RWPE1 (cell line): ENCODE measurements at regions not wholly inside any gene's neighbourhood (a gene's known extent, or its start where the extent isn't known, plus 50 kb on each side); places are given as distances from the start of the nearest gene placed in this dataset.

ENCODE experiments used
- CTCF ChIA-PET: fragments of 350-600 bp; sonication (Branson Sonifier 250); formaldehyde crosslinking; extraction: SDS; loops from one replicate; lab custom pipeline; 2021; lab: Yijun Ruan, JAX
- POLR2A ChIA-PET: fragments of 400-600 bp; formaldehyde crosslinking; extraction: SDS; loops from one replicate; lab custom pipeline; 2020; ENCODE audit warnings: antibody characterized with exemption; ENCODE audit not compliant: low non-redundant PET; lab: Yijun Ruan, JAX
- DNase-seq: peaks from one replicate; pipeline ENCODE4 v3.0.0; 2012; ENCODE audit warnings: low spot score
- H3K27ac ChIP-seq: fragments of 450-650 bp; 2 replicates; pipeline ENCODE4 v1.5.1; 2017
- CTCF ChIP-seq: fragments of 450-650 bp; conservative IDR thresholded peaks from 2 replicates; pipeline ENCODE4 v1.5.1; 2017; ENCODE audit warnings: low read depth, mild to moderate bottlenecking

GRCh38 chr18:59047321-59048047, 92.2 kb upstream of the SEC11C start:
- TF ChIP-seq CTCF: no peak
- POLR2A ChIA-PET: no interaction called here

GRCh38 chr18:59048048-59048363, 91.7 kb upstream of the SEC11C start:
- no peak overlapping the region for H3K27ac ChIP-seq
- CTCF ChIA-PET: no interaction called here
- no peak for DNase-seq

More at GRCh38 chr18:59047321-59048047, 92.2 kb upstream of the SEC11C start:
- CTCF ChIA-PET: no interaction called here
- no peak for DNase-seq
- H3K27ac ChIP-seq: no peak overlapping the region

DNA sequence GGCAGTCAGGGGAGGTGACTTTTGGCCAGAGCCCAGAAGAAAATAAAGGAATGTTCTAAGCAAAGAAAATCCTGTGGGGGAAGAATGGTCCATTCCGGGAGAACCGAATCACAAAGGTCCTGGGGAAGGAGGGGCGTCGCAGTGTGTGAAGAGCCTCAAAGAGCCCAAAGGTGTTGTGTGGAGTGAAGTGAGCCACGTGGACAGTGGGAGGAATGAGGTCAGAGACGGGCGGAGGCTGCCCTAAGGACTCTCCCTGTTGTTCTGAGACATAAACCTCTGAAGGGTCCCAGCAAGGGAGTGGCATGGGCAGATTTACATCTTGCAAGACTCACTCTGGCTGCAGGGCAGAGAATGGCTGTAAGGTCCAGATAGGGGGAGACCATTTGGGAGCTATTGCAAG, 91.3 kb upstream of the SEC11C start:
- POLR2A ChIA-PET: no interaction called here
- no peak overlapping the region for H3K27ac ChIP-seq
- TF ChIP-seq CTCF: no peak
- DNase-seq: no peak
- CTCF ChIA-PET: no interaction called here

More at GRCh38 chr18:59048048-59048363, 91.7 kb upstream of the SEC11C start:
- POLR2A ChIA-PET: no interaction called here
- no peak for TF ChIP-seq CTCF

DNA sequence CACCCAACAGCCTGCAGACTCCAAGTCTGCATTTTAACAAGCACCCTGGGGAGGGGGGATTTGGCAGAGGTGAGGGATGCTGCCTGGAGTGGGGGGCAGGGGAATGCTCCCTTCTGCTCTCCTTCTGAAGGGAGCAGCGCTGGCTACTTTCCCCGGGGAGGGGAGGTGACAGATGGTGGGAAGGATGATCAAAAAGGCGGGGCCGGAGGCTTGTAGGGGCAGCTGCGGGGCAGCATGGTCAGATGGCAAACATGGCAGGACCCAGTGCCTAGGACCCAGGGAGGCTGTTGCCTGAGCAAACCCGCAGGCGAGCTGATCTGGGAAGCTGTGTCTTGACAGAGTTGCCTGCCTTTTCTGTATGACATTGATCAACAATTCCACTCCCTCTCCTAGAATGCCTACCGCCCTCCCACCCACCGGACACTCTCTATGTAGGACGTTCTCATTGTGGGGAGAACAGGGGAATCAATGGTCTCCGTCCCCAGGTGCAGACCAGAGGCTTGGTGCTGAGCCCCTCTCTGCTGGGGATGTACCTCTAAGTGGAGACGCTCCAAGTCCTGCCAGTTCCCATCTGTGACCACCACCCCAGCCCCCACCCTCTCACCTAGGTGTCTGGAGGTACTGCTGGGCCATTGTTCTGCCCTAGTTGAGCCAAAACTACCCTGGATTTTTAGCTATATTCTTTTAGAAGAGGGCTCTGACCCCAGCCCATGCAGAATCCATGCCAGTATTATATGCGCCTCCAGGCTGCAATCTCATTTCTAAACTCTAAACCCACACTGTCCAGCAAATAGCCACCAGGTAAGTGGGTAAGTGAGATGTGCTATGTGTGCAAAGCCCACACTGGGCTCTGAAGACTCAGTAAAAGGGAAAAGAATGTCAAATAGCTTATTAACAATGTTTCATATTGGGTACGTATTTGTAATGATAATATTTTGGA, 89.7 kb upstream of the SEC11C start:
- TF ChIP-seq CTCF: no peak
- ChIA-PET CTCF (interaction anchor here (0.5 to 0.6 kb wide), 2 partner anchors 127 to 150 kb away, joined by 3 to 5 read pairs; no protein-coding TSS in a partner anchor), POLR2A (no interaction called here)
- DNase-seq: no peak
- H3K27ac ChIP-seq: no peak overlapping the region

DNA sequence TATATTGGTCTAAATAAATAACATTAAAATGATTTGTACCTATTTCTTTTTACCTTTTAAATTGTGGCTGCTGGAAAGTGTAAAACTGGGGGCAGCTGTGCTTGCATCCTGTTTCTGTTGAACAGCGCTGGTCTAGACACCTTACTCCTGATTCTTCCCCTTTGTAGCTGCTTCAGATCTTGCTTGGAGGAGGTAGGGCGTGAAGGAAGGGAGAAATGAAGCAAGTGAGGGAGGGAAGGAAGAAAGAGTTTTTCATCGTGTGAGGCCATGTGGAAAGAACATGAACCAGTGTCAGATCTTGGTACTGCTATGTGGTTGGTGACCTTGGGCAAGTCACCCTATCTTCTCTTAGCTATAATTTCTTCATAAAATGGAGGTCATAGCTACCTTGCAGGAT, 89.0 kb upstream of the SEC11C start:
- ChIA-PET POLR2A (no interaction called here), CTCF (no interaction called here)
- DNase-seq: no peak
- no peak for TF ChIP-seq CTCF
- H3K27ac ChIP-seq: no peak overlapping the region

DNA sequence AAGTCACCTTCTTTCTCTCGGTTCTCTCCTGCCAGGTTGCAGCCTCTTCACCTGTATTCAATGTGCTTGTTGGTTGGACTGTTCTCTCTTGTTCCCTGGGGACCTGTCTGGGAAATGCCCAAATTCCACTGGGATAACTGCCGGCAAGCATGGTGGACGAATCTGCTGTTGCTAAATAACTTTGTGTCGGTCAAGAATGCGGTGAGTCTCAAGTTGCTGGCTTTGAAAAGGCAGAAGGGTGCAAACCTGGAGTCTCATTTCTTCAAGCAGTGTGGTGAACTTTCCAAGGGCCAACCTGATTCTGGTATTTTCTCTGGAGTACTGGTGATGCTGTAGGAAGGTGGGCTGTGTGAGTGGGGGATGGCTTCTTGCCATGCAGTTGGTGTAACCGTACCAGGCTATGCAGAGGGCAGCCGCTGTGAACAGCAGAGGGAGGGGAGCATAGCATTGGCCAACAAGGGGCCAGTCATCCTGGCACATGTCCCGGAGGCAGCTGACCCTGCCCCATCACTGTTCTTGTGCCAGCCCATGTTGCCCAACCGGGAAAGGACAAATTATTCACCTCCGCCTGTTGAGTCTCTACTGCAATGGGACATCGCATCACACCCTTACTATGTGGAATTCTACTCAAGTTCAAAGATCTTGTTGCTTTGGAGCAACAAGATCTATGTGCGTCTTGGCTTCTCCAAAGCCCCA, 88.1 kb upstream of the SEC11C start:
- DNase-seq: no peak
- TF ChIP-seq CTCF: no peak
- CTCF ChIA-PET: no interaction called here
- POLR2A ChIA-PET: no interaction called here
- H3K27ac ChIP-seq: peak overlapping the region; percentile 45
